SU-DHL-6 (cell line): ENCODE measurements at regions not wholly inside any gene's neighbourhood (a gene's known extent, or its start where the extent isn't known, plus 50 kb on each side); places are given as distances from the start of the nearest gene placed in this dataset.

Experiments used
- H2AFZ ChIP-seq: fragments of 200-600 bp; sonication (generic); 2 replicates; pipeline ENCODE4 v1.6.1; 2014; ENCODE audit warnings: low read depth, mild to moderate bottlenecking, moderate library complexity, mixed read lengths, antibody characterized with exemption, low read length; ENCODE audit not compliant: severe bottlenecking
- H3F3A ChIP-seq: fragments of 200-600 bp; shearing (Covaris generic); 2 replicates; pipeline ENCODE4 v1.6.0; 2016; ENCODE audit warnings: antibody characterized with exemption, mild to moderate bottlenecking; ENCODE audit not compliant: insufficient read depth
- H3K27ac ChIP-seq: fragments of 200-600 bp; sonication (generic); 2 replicates; pipeline ENCODE4 v1.5.1; 2016; ENCODE audit warnings: low read depth, mild to moderate bottlenecking, low read length, moderate library complexity, mixed read lengths
- H3K27me3 ChIP-seq: fragments of 200-600 bp; sonication (generic), shearing (Covaris generic); 2 replicates; pipeline ENCODE4 v1.6.0; 2014; ENCODE audit warnings: mild to moderate bottlenecking, low read length
- H3K36me3 ChIP-seq: fragments of 200-600 bp; sonication (generic); 2 replicates; pipeline ENCODE4 v1.6.1; 2014; ENCODE audit warnings: mild to moderate bottlenecking, low read length, mixed read lengths
- H3K4me2 ChIP-seq: fragments of 300-600, 200-600 bp; shearing (Covaris generic), sonication (generic); 2 replicates; pipeline ENCODE4 v1.6.0; 2014; ENCODE audit warnings: low read length, low read depth, mild to moderate bottlenecking; ENCODE audit not compliant: poor library complexity, severe bottlenecking
- H3K4me3 ChIP-seq: fragments of 200-600 bp; sonication (generic); 2 replicates; pipeline ENCODE4 v1.5.1; 2014; ENCODE audit warnings: antibody characterized with exemption, low read length, mild to moderate bottlenecking, mixed read lengths; ENCODE audit not compliant: insufficient read depth, poor library complexity, severe bottlenecking
- H3K79me2 ChIP-seq: fragments of 200-600 bp; sonication (generic); 2 replicates; pipeline ENCODE4 v1.6.1; 2014; ENCODE audit warnings: mild to moderate bottlenecking, low read length, moderate library complexity; ENCODE audit not compliant: insufficient read depth
- H3K9ac ChIP-seq: fragments of 200-600 bp; sonication (generic); 2 replicates; pipeline ENCODE4 v1.7.0; 2014; ENCODE audit warnings: mild to moderate bottlenecking, low read length
- H3K9me2 ChIP-seq: fragments of 200-600 bp; sonication (generic); replicated peaks from 2 replicates; pipeline ENCODE4 v1.6.1; 2014; ENCODE audit warnings: low read length; ENCODE audit not compliant: insufficient read depth
- H3K9me3 ChIP-seq: fragments of 200-600 bp; sonication (generic); 2 replicates; pipeline ENCODE4 v1.6.1; 2014; ENCODE audit warnings: low read length, mixed read lengths; ENCODE audit not compliant: insufficient read depth
- H4K20me1 ChIP-seq: fragments of 200-600 bp; sonication (generic); 2 replicates; pipeline ENCODE4 v1.6.1; 2014; ENCODE audit warnings: low read depth, mild to moderate bottlenecking, antibody characterized with exemption, low read length, moderate library complexity, mixed read lengths
- EZH2phosphoT487 ChIP-seq: fragments of 200-600 bp; sonication (generic), shearing (Covaris generic); conservative IDR thresholded peaks from 2 replicates; pipeline ENCODE4 v1.6.1; 2018; ENCODE audit warnings: mild to moderate bottlenecking, antibody characterized with exemption, low read length, moderate library complexity, mixed read lengths
- TF ChIP-seq, protein P1 (sequence below): fragments of 200-600 bp; sonication (generic); IDR thresholded peaks from one replicate; pipeline ENCODE4 v1.5.1; 2017; ENCODE audit warnings: antibody characterized with exemption, mild to moderate bottlenecking, low read length, moderate library complexity; ENCODE audit not compliant: insufficient read depth, poor library complexity, severe bottlenecking

DNA sequence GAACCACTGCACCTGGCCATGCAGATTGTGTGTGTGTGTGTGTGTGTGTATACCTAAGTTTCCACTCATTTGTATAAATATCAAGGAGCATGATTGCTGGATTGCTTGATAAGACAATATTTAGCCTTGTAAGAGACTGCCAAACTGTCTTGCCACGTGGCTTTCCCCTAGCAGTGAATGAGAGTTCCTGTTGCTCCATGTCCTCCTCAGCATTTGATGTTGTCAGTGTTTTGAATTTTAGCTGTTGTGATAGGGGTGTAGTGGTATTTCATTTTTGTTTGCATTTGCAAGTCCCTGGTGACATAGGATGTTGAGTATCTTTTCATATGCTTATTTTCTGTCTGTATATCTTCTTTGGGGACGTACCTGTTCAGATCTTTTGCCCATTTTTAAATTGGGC is 99.0 kb upstream of the ZNF536 start:
- TF ChIP-seq, protein P1, sequence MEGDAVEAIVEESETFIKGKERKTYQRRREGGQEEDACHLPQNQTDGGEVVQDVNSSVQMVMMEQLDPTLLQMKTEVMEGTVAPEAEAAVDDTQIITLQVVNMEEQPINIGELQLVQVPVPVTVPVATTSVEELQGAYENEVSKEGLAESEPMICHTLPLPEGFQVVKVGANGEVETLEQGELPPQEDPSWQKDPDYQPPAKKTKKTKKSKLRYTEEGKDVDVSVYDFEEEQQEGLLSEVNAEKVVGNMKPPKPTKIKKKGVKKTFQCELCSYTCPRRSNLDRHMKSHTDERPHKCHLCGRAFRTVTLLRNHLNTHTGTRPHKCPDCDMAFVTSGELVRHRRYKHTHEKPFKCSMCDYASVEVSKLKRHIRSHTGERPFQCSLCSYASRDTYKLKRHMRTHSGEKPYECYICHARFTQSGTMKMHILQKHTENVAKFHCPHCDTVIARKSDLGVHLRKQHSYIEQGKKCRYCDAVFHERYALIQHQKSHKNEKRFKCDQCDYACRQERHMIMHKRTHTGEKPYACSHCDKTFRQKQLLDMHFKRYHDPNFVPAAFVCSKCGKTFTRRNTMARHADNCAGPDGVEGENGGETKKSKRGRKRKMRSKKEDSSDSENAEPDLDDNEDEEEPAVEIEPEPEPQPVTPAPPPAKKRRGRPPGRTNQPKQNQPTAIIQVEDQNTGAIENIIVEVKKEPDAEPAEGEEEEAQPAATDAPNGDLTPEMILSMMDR = no peak
- TF ChIP-seq EZH2phosphoT487 = no peak
- H3K27ac ChIP-seq = no peak overlapping the region
- H3K9me2 ChIP-seq = no peaks in the 10 kb centered on the region
- no peaks in the 10 kb centered on the region for H3K27me3 ChIP-seq
- H3K9ac ChIP-seq = no peak overlapping the region
- no peaks in the 10 kb centered on the region for H4K20me1 ChIP-seq
- no peak overlapping the region for H2AFZ ChIP-seq
- H3K79me2 ChIP-seq = no peaks in the 10 kb centered on the region
- H3K9me3 ChIP-seq = no peaks in the 10 kb centered on the region
- H3K36me3 ChIP-seq = no peaks in the 10 kb centered on the region
- no peak overlapping the region for H3K4me2 ChIP-seq
- H3F3A ChIP-seq = no peaks in the 10 kb centered on the region
- H3K4me3 ChIP-seq = no peak overlapping the region

DNA sequence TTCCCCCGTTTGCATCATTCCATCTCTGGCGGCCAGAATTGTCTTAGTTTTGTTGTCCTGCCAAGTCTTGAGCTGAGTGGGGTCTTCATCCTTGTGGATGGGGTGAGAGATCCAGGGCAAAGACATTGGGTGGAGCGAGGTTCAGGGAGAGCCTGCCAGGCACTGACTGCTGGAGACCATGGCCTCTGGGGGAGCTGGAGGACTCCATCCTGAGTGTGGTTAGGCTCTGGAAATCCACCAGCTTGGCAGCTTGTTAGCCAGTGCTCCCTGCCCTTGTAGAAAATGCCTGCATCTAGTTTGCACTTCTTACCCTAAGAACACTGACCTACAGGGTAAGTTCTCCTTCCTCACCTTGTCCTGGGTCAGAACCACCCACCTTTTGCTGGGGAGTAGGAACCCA is 97.2 kb upstream of the ZNF536 start:
- no peaks in the 10 kb centered on the region for H3K36me3 ChIP-seq
- H3K27ac ChIP-seq = no peak overlapping the region
- no peak for TF ChIP-seq EZH2phosphoT487
- TF ChIP-seq, protein P1 = no peak
- H3K4me2 ChIP-seq = no peak overlapping the region
- H3K4me3 ChIP-seq = no peak overlapping the region
- H2AFZ ChIP-seq = no peak overlapping the region
- H3K79me2 ChIP-seq = no peaks in the 10 kb centered on the region
- no peaks in the 10 kb centered on the region for H3K9me3 ChIP-seq
- no peak overlapping the region for H3K9ac ChIP-seq
- H3F3A ChIP-seq = no peaks in the 10 kb centered on the region
- H3K27me3 ChIP-seq = no peaks in the 10 kb centered on the region
- H4K20me1 ChIP-seq = no peaks in the 10 kb centered on the region
- no peaks in the 10 kb centered on the region for H3K9me2 ChIP-seq

DNA sequence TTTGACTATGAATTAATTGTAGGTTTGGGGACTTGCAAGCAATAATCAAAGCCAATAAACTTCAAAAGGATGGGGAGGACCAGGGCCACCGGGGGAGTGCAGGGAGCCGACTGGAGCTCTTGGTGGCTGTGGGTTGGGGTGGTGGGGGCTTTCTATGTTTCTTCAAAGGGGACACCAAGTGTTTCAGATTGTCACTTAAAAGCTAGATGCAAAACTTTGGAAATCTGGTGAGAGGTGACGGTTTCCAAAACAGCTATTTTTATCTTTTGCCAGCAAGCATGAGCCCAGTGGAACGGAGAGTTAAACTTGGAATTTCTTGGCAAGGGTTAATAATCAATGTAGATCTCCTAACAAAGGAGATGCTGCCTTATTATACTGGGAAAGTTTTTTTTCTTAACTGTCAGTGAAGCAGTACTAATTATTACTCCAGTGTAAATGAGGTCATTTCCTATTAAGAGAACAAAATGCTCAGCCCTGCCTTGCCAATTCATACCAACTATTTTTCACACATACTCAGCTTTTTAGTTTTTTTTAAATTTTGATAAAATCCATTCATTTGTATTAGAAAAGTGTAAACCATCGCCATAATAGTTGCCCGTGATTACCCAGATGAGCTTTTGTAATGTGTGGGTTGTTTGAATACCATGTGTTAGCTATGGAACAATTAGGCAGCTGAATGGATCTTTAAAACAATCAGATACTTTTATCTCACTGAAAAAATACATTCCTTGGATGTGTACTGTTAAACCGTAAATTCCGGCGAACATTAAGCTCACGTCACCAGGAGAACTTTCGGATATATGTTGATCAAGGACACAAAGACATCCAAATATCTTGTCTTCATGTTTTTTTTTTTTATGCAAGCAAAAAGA is 95.9 kb upstream of the ZNF536 start:
- H3K9me3 ChIP-seq = no peaks in the 10 kb centered on the region
- H3K4me3 ChIP-seq = no peak overlapping the region
- H3K36me3 ChIP-seq = no peaks in the 10 kb centered on the region
- H2AFZ ChIP-seq = no peak overlapping the region
- no peak overlapping the region for H3K9ac ChIP-seq
- no peaks in the 10 kb centered on the region for H3F3A ChIP-seq
- H3K27ac ChIP-seq = no peak overlapping the region
- no peak for TF ChIP-seq EZH2phosphoT487
- TF ChIP-seq, protein P1 = no peak
- H3K27me3 ChIP-seq = no peaks in the 10 kb centered on the region
- no peaks in the 10 kb centered on the region for H3K79me2 ChIP-seq
- H3K9me2 ChIP-seq = no peaks in the 10 kb centered on the region
- no peaks in the 10 kb centered on the region for H4K20me1 ChIP-seq
- no peak overlapping the region for H3K4me2 ChIP-seq
